ENCODE measurements at regions not wholly inside any gene's neighbourhood (a gene's known extent, or its start where the extent isn't known, plus 50 kb on each side); places are given as distances from the start of the nearest gene placed in this dataset.

GRCh38 chr13:105491345-105491744 lies 1044.1 kb downstream of the EFNB2 start:
- Histone ChIP-seq H3K9me3 (ENCODE audit: control insufficient read depth, low read length) (no peaks in the 10 kb centered on the region), H3K36me3 (ENCODE audit: control insufficient read depth, insufficient read depth, low read length) (no peaks in the 10 kb centered on the region), H3K9ac (ENCODE audit: extremely low read depth, low read length, poor library complexity, severe bottlenecking) (no peak overlapping the region), H3K27me3 (ENCODE audit: control insufficient read depth, insufficient read depth, low read length, poor library complexity, severe bottlenecking) (no peaks in the 10 kb centered on the region), H3K4me1 (ENCODE audit: control insufficient read depth, insufficient read depth, low read length) (no peaks in the 10 kb centered on the region), H3K27ac (ENCODE audit: low read depth, low read length) (no peak overlapping the region), H3K4me3 (ENCODE audit: low read length) (no peak overlapping the region)
- no peak for TF ChIP-seq CTCF (conservative IDR thresholded peaks at IDR 0.05)
- WGBS, 2 experiments (ENCODE audit: insufficient coverage in 1 of 2, insufficient read length in 1 of 2), result 72 to 73% methylated on average over 1 to 3 of the region's 3 CpGs
- no peak for DNase-seq
- Mint-ChIP-seq H3K27ac (no peak overlapping the region), H3K9me3 (no peaks in the 10 kb centered on the region), H3K27me3 (ENCODE audit: insufficient read depth) (no peaks in the 10 kb centered on the region), H3K4me1 (peaks cover 9% of the 10 kb centered on the region), H3K36me3 (ENCODE audit: low read depth) (no peaks in the 10 kb centered on the region), H3K4me3 (no peak overlapping the region)

GRCh38 chr13:105485081-105485480 lies 1050.4 kb downstream of the EFNB2 start:
- no peak for TF ChIP-seq CTCF (conservative IDR thresholded peaks at IDR 0.05)
- DNase-seq, result no peak
- Mint-ChIP-seq H3K27me3 (ENCODE audit: insufficient read depth) (no peaks in the 10 kb centered on the region), H3K36me3 (ENCODE audit: low read depth) (no peaks in the 10 kb centered on the region), H3K9me3 (peaks cover 2% of the 10 kb centered on the region), H3K4me1 (no peaks in the 10 kb centered on the region), H3K4me3 (no peak overlapping the region), H3K27ac (no peak overlapping the region)
- Histone ChIP-seq H3K9ac (ENCODE audit: extremely low read depth, low read length, poor library complexity, severe bottlenecking) (no peak overlapping the region), H3K9me3 (ENCODE audit: control insufficient read depth, low read length) (no peaks in the 10 kb centered on the region), H3K27ac (ENCODE audit: low read depth, low read length) (no peak overlapping the region), H3K36me3 (ENCODE audit: control insufficient read depth, insufficient read depth, low read length) (no peaks in the 10 kb centered on the region), H3K4me3 (ENCODE audit: low read length) (no peak overlapping the region), H3K4me1 (ENCODE audit: control insufficient read depth, insufficient read depth, low read length) (no peaks in the 10 kb centered on the region), H3K27me3 (ENCODE audit: control insufficient read depth, insufficient read depth, low read length, poor library complexity, severe bottlenecking) (no peaks in the 10 kb centered on the region)
- 92 to 100% methylated on average over 2 of the region's 2 CpGs for WGBS, 2 experiments (ENCODE audit: insufficient coverage in 1 of 2, insufficient read length in 1 of 2)

GRCh38 chr13:105474983-105475610 lies 1060.4 kb downstream of the EFNB2 start:
- 33 to 63% methylated on average over 1 to 2 of the region's 2 CpGs for WGBS, 2 experiments (ENCODE audit: insufficient coverage in 1 of 2, insufficient read length in 1 of 2)
- no peak for DNase-seq
- Histone ChIP-seq H3K4me1 (ENCODE audit: control insufficient read depth, insufficient read depth, low read length) (no peaks in the 10 kb centered on the region), H3K9ac (ENCODE audit: extremely low read depth, low read length, poor library complexity, severe bottlenecking) (no peak overlapping the region), H3K27ac (ENCODE audit: low read depth, low read length) (no peak overlapping the region), H3K4me3 (ENCODE audit: low read length) (peak overlapping the region; percentile 47), H3K27me3 (ENCODE audit: control insufficient read depth, insufficient read depth, low read length, poor library complexity, severe bottlenecking) (peaks cover 7% of the 10 kb centered on the region), H3K9me3 (ENCODE audit: control insufficient read depth, low read length) (no peaks in the 10 kb centered on the region), H3K36me3 (ENCODE audit: control insufficient read depth, insufficient read depth, low read length) (no peaks in the 10 kb centered on the region)
- peaks cover 21% of the 10 kb centered on the region for H3K4me1 Mint-ChIP-seq
- no peak overlapping the region for H3K4me3 Mint-ChIP-seq
- no peaks in the 10 kb centered on the region for H3K9me3 Mint-ChIP-seq
- no peak for TF ChIP-seq CTCF (conservative IDR thresholded peaks at IDR 0.05)
- peaks cover 21% of the 10 kb centered on the region for H3K27me3 Mint-ChIP-seq (ENCODE audit: insufficient read depth)
- no peaks in the 10 kb centered on the region for H3K36me3 Mint-ChIP-seq (ENCODE audit: low read depth)
- no peak overlapping the region for H3K27ac Mint-ChIP-seq

All from endodermal cell (in vitro differentiated cells).